NCI-H1436 treated with DMSO at 0.1 percent for 48 hours (cell line): ENCODE measurements at regions not wholly inside any gene's neighbourhood (a gene's known extent, or its start where the extent isn't known, plus 50 kb on each side); places are given as distances from the start of the nearest gene placed in this dataset.

ENCODE experiments used
- DNase-seq: peaks from one replicate; lab custom pipeline; 2025; lab: John Stamatoyannopoulos, UW

GRCh38 chrX:151796576-151796975 lies 62.0 kb downstream of the CNGA2 start:
- DNase-seq, result no peak

DNA sequence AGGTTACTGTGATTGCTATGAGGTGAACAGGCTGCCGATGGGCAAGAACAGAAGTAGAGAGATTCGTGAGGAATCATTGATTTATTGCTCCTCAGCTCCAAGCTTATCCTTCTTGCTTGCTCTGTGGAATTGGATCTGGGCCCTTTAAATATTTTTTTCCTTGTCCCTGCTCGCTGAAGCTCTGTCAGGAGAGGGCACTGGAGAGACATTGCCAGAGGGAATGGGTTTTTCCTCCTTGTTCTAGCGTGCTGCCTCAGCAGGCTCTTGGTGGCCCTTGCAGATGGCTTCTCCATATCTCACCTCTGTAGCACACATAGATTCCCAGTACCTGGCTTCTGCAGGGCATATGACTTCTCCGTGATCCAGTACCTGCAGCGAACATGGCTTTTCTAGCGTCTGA lies 67.4 kb downstream of the CNGA2 start:
- no peak for DNase-seq

DNA sequence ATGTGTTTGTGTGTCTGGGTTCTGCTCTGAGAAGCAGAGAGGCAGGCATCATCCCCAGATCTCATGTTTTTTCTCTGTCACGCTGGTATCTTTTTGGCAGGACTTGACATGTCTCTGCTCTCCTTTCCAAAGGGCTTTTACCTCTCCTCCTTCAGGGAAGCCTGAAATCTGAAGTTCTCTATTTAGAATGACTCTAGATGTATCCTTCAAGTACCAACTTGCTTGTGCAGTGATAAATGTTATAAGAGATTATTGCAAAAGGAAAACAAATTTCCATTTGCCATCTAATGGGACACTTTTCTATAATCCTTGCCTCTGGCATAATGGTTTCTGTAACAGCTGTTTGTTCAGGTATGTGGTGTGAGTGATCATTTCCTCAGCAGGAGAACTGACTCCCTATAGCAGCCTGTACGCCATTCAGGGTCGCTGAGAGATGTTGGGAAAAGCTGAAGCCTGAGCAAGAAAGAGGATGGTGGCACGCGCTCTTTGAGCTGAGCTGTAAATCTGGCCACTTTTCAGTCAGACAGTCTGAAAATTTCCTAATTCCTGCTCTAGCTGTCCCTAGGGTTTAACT lies 72.5 kb downstream of the CNGA2 start:
- no peak for DNase-seq

GRCh38 chrX:151812661-151813060 lies 78.1 kb downstream of the CNGA2 start:
- no peak for DNase-seq

DNA sequence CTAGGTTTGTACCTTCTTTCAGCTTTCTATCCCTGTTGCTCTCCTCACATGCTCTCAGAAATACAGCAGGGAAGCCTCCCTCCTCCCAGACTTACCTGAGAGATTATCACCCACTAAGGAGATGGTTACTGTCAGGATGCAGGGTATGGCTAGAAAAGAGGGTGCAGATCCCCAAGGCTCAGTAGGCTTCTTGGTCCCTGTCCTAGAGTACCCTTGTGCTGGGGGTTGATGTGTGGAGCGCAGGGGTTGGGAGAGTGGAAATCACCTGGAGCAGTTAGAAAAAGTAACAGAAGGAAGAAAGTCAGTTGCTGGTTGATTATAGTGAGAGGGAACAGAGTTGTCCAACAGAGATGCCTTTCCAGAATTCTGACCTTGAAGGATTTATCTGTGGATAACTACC lies 80.2 kb downstream of the CNGA2 start:
- DNase-seq, result no peak

DNA sequence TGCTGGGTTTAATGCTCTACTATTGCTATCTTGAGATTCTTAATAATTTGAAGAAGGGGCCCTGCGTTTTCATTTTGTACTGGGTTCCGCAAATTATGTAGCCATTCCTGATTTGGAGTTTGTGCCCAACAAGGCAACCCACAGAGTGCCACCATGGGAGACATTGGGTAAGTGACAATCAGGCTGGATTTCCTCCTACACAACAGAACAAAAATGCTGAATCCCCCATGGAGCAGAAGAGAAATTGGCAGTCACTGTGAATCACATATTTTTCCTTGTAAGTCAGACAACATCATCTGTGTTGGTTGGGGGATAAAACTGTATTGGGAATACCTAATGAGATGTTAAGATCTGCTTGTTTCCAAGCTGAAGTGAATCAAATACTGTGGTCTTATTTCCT lies 80.9 kb downstream of the CNGA2 start:
- DNase-seq, result no peak

DNA sequence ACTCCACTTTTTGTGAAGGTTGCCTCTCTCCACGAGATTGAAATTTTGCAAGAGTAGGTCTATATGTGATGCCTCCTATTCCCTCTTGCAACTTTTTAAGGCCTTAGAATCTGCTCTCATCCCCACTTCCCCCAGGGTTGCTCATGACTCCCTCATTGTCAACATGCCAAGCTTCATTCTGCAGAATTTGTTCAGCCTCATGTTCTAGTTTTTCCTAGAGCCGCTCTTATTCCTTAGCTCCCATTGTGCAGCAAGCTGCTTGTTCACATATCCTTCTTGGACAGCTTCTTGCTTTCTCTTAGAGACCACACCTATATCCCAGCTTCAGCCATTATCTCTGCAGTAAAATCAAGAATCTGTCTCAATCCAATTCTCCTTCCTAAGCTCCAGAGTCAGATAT lies 82.4 kb downstream of the CNGA2 start:
- DNase-seq, result no peak

DNA sequence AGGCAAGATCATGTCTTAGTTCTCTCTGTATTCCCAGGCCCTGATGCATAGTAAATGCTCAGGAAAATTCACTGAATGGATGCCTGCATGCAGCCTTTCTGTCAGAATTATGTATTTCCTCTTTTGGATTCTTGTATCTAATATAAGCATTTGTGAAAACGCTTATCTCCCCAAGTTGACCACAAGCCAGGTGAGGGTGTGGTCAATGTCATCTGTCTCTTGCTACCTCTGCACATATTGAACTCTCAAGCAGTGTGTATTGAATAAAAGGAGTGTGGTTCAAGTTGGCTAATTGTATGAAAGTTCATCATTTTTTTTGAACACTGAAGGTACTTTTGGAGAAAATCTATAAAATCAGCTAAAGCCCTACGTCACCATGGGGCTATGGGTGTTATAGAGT lies 84.3 kb downstream of the CNGA2 start:
- DNase-seq, result no peak

- DNase-seq, result no peak
These were observed 86.7 kb downstream of the CNGA2 start for GRCh38 chrX:151821226-151821625.

- peak; percentile 22 for DNase-seq
These were observed 87.7 kb upstream of the MAGEA4 start for GRCh38 chrX:151825007-151825406.

DNA sequence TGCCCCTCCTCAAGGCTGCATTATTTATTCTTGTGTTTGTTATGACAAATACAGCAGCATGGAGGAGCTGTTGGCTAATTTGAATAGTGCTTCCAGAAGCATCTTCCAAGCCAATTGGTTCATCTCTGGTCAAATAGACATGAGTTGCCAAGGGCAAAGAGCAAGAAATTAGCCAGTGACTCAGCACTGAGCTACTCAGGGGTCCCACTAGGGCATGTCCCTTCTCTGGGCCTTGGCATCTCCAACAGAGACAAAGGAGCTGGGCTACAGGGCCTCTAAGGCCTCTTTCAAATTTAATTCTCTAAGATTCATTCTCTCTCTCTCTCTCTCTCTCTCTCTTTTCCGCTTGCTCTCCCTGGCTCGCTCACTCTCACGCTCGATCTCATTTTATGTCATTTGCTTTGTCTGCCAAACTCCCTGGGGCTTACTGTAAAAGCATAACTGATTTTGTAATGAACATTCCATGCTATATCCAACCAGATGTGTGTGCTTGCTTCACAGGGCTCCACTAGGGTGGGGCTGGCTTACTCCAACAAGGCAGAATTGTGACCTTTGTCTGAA lies 86.7 kb upstream of the MAGEA4 start:
- DNase-seq, result no peak

- no peak for DNase-seq
These were observed 84.1 kb upstream of the MAGEA4 start for GRCh38 chrX:151828439-151829080.

- DNase-seq, result no peak
These were observed 81.8 kb upstream of the MAGEA4 start for GRCh38 chrX:151830911-151831310.

DNA sequence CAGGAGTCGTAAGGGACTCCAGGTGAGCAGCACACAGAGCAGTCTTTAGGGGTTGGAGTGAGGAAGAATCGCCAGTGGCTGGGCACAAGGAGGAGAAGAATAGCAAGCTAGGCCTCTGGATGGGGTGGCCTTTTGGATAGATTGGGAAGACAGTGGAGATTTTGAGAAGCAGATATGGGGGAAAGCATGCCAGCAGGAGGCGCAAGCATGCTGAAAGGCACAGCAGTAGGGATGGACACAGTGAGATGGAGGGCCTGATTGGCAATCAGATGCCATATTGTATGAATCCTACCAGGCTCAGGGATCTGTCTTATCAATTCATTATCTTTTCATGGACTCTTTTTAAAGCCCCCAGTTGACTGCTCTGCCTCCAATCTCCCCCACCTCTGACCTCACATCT lies 60.4 kb upstream of the MAGEA4 start:
- DNase-seq, result no peak

DNA sequence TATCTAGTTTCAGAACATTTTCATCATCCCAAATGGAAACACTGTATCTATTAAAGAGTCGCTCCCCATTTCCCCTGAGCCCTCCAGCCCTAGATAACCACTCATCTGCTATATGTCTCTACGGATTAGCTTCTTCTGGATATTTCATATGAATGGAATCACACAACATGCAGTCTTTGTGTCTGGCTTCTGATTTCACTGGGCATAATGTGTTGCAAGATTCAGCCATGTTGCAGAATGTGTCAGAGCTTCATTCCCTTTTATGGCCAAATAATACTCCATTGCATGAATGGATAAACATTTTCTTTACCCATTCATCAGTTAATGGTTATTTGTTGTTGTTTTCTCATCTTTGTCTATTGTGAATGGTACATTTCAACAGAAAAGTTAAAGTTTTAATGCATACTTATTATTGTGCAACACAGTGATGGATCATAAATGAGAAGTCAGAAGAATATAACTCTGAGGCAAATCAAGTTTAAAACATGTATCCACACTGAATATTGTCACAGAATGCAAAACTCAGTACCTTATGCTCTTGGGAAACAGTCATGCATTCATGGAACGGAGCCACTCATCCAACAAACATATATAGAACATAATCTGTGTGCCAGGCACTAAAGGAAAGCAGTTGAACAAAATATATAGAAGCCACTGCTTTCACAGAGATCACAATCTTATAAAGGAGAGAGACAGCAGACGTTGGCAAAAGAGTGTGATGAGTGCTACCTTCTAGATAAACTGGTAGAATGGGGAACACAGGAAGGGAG lies 57.8 kb upstream of the MAGEA4 start:
- DNase-seq, result no peak

- DNase-seq, result no peak
These were observed 53.2 kb upstream of the MAGEA4 start for GRCh38 chrX:151859481-151859880.

DNA sequence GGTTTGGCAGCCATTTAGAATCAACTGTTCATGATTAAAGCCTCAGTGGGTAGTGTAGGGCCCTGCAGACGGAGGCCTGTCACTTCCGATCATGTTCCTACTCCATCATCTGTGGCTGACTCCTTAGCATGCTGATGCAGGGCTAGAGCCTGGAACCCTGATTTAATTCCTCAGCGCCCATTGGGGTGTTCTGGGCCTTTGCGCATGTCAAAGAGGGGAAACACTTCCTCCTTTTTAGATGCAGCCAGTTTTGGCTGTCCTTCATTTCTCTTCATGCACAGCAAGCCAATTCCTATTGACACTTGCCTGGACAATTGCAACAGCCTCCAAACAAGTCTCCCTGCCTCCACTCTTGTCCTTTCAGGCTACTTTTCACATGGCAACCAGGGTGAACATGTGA lies 51.9 kb upstream of the MAGEA4 start:
- no peak for DNase-seq
